ENCODE measurements at regions not wholly inside any gene's neighbourhood (a gene's known extent, or its start where the extent isn't known, plus 50 kb on each side); places are given as distances from the start of the nearest gene placed in this dataset.

- H3K4me1 ChIP-seq (ENCODE audit: control insufficient read depth, insufficient read depth, low read length): peaks cover 41% of the 10 kb centered on the region
- H3K27ac ChIP-seq (ENCODE audit: low read length): peak overlapping the region; percentile 10
- no peak for DNase-seq
- H3K4me3 ChIP-seq (ENCODE audit: low read length): no peak overlapping the region
- WGBS (ENCODE audit: insufficient coverage): 43% methylated on average over 1 of the region's 3 CpGs
- H3K9me3 ChIP-seq (replicated peaks; ENCODE audit: control insufficient read depth, low read depth, low read length): no peaks in the 10 kb centered on the region
- H3K36me3 ChIP-seq (ENCODE audit: control insufficient read depth, insufficient read depth, low read length): no peaks in the 10 kb centered on the region
- no peaks in the 10 kb centered on the region for H3K27me3 ChIP-seq (ENCODE audit: control insufficient read depth, insufficient read depth, low read length)
Observed at GRCh38 chr1:116857092-116857491, 52.6 kb upstream of the PTGFRN start.
